ENCODE measurements at regions not wholly inside any gene's neighbourhood (a gene's known extent, or its start where the extent isn't known, plus 50 kb on each side); places are given as distances from the start of the nearest gene placed in this dataset.

GRCh38 chr2:204213588-204213987 lies 277.0 kb downstream of the ICOS start:
- no peak for TF ChIP-seq CTCF (IDR thresholded peaks at IDR 0.05; ENCODE audit: low read length, missing control alignments)
- no peak overlapping the region for H3K4me3 ChIP-seq (replicated peaks; ENCODE audit: low read depth, low read length)
- no peak for DNase-seq (ENCODE audit: low read depth)

GRCh38 chr2:204218040-204218439 lies 281.5 kb downstream of the ICOS start:
- no peak for DNase-seq (ENCODE audit: low read depth)
- TF ChIP-seq CTCF (IDR thresholded peaks at IDR 0.05; ENCODE audit: low read length, missing control alignments) = no peak
- H3K4me3 ChIP-seq (replicated peaks; ENCODE audit: low read depth, low read length) = no peak overlapping the region

- TF ChIP-seq CTCF (IDR thresholded peaks at IDR 0.05; ENCODE audit: low read length, missing control alignments) = no peak
- DNase-seq (ENCODE audit: low read depth) = no peak
Observed at GRCh38 chr2:204219196-204219595, 282.6 kb downstream of the ICOS start.

GRCh38 chr2:204220896-204221295 lies 284.3 kb downstream of the ICOS start:
- TF ChIP-seq CTCF (IDR thresholded peaks at IDR 0.05; ENCODE audit: low read length, missing control alignments) = no peak
- H3K4me3 ChIP-seq (replicated peaks; ENCODE audit: low read depth, low read length) = no peak overlapping the region
- no peak for DNase-seq (ENCODE audit: low read depth)

More at GRCh38 chr2:204219196-204219595, 282.6 kb downstream of the ICOS start:
- no peak overlapping the region for H3K4me3 ChIP-seq (replicated peaks; ENCODE audit: low read depth, low read length)

GRCh38 chr2:204223046-204223445 lies 286.5 kb downstream of the ICOS start:
- TF ChIP-seq CTCF (IDR thresholded peaks at IDR 0.05; ENCODE audit: low read length, missing control alignments) = no peak
- no peak overlapping the region for H3K4me3 ChIP-seq (replicated peaks; ENCODE audit: low read depth, low read length)
- no peak for DNase-seq (ENCODE audit: low read depth)

- no peak overlapping the region for H3K4me3 ChIP-seq (replicated peaks; ENCODE audit: low read depth, low read length)
- DNase-seq (ENCODE audit: low read depth) = no peak
- no peak for TF ChIP-seq CTCF (IDR thresholded peaks at IDR 0.05; ENCODE audit: low read length, missing control alignments)
Observed at GRCh38 chr2:204223544-204223943, 287.0 kb downstream of the ICOS start.

- no peak for DNase-seq (ENCODE audit: low read depth)
- TF ChIP-seq CTCF (IDR thresholded peaks at IDR 0.05; ENCODE audit: low read length, missing control alignments) = no peak
- H3K4me3 ChIP-seq (replicated peaks; ENCODE audit: low read depth, low read length) = no peak overlapping the region
Observed at GRCh38 chr2:204225671-204226073, 289.1 kb downstream of the ICOS start.
